Endothelial cell of umbilical vein (primary cell): ENCODE measurements at regions not wholly inside any gene's neighbourhood (a gene's known extent, or its start where the extent isn't known, plus 50 kb on each side); places are given as distances from the start of the nearest gene placed in this dataset.
"Not testable (repeated sequence)": the region's sequence is repeated elsewhere in the genome, so short reads cannot be mapped to it uniquely, and the experiment has no call there.

ENCODE experiments used
- BruUV-seq: library from RNA; stranded (reverse); fragments of 400-500 nt; replicated peaks from 2 replicates; lab custom pipeline; 2021; lab: Mats Ljungman, UMichigan
- CTCF ChIA-PET: fragments of 300-600, 350-600 bp; sonication (Branson Sonifier 250); formaldehyde crosslinking; loops from one replicate; lab custom pipeline; 2021; ENCODE audit warnings: antibody characterized with exemption, inconsistent platforms; lab: Charles Lee
- POLR2A ChIA-PET: fragments of 300-600, 350-600 bp; sonication (Branson Sonifier 250); formaldehyde crosslinking; loops from one replicate; lab custom pipeline; 2021; ENCODE audit warnings: antibody characterized with exemption, inconsistent platforms; lab: Charles Lee
- DNase-seq: peaks from one replicate; pipeline ENCODE4 v3.0.0-alpha.2; 2011; ENCODE audit warnings: low read depth, low spot score
- FAIRE-seq: peaks from 2 replicates; lab custom pipeline; 2011; peaks lifted over from hg19 to GRCh38; lab: Jason Lieb, UNC
- H2AFZ ChIP-seq: 2 replicates; pipeline ENCODE4 v1.6.0; 2012; ENCODE audit warnings: low read depth, low read length, control low read depth, inconsistent platforms
- H3K27ac ChIP-seq: 2 replicates; pipeline ENCODE4 v1.5.1; 2011; ENCODE audit warnings: low read depth, mild to moderate bottlenecking, control low read depth, low read length, moderate library complexity; ENCODE audit not compliant: insufficient read depth
- H3K27me3 ChIP-seq, 2 experiments: 2 replicates each; pipeline versions ENCODE4 v1.6.0 to v1.6.1; 2011; ENCODE audit warnings: low read length in 2 of 2, mixed read lengths in 1 of 2; ENCODE audit not compliant: control insufficient read depth in 2 of 2, insufficient read depth in 2 of 2
- H3K36me3 ChIP-seq, 2 experiments: 2 replicates in 1 of 2; 3 replicates in 1 of 2; pipeline ENCODE4 v1.5.1; 2011; ENCODE audit warnings: low read length in 2 of 2, mild to moderate bottlenecking in 1 of 2, moderate library complexity in 1 of 2; ENCODE audit not compliant: control insufficient read depth in 2 of 2, insufficient read depth in 2 of 2; ENCODE audit errors: extremely low read depth in 1 of 2
- H3K4me1 ChIP-seq: 3 replicates; pipeline ENCODE4 v1.5.1; 2011; ENCODE audit warnings: mild to moderate bottlenecking, low read length; ENCODE audit not compliant: control insufficient read depth, insufficient read depth; ENCODE audit errors: extremely low read depth
- H3K4me2 ChIP-seq: 2 replicates; pipeline ENCODE4 v1.6.1; 2011; ENCODE audit warnings: low read length, control low read depth, mixed read lengths; ENCODE audit not compliant: insufficient read depth
- H3K4me3 ChIP-seq, 3 experiments: fragments of 200-600 bp in 1 of 3; sonication (generic), shearing (Covaris generic) in 1 of 3; replicated peaks in 1 of 3; 2 replicates each; pipeline ENCODE4 v1.5.1; 2011 to 2016; ENCODE audit warnings: control low read depth in 3 of 3, low read length in 3 of 3, mild to moderate bottlenecking in 2 of 3, inconsistent platforms in 1 of 3, low read depth in 1 of 3, moderate library complexity in 1 of 3; ENCODE audit not compliant: insufficient read depth in 1 of 3
- H3K79me2 ChIP-seq: 2 replicates; pipeline ENCODE4 v1.6.0; 2012; ENCODE audit warnings: low read length, inconsistent platforms; ENCODE audit not compliant: control insufficient read depth, insufficient read depth
- H3K9ac ChIP-seq: replicated peaks from 2 replicates; pipeline ENCODE3; 2011; ENCODE audit warnings: low read length, control low read depth; ENCODE audit not compliant: insufficient read depth; ENCODE audit errors: extremely low read depth
- H3K9me1 ChIP-seq: replicated peaks from 3 replicates; pipeline ENCODE4 v1.6.0; 2011; ENCODE audit warnings: mild to moderate bottlenecking, low read length; ENCODE audit not compliant: control insufficient read depth, insufficient read depth; ENCODE audit errors: extremely low read depth
- H3K9me3 ChIP-seq: replicated peaks from 2 replicates; pipeline ENCODE4 v1.5.1; 2012; ENCODE audit warnings: low read length, inconsistent platforms; ENCODE audit not compliant: control insufficient read depth, insufficient read depth
- H4K20me1 ChIP-seq: replicated peaks from 2 replicates; pipeline ENCODE3; 2011; ENCODE audit warnings: mild to moderate bottlenecking, low read length; ENCODE audit not compliant: control insufficient read depth, insufficient read depth; ENCODE audit errors: extremely low read depth
- CTCF ChIP-seq, 2 donors: IDR thresholded peaks; 1 replicate in 1 of 2; 2 replicates in 1 of 2; pipeline ENCODE4 v1.5.1; 2011; ENCODE audit warnings: low read length in 2 of 2, mild to moderate bottlenecking in 2 of 2, moderate library complexity in 2 of 2, control low read depth in 1 of 2, inconsistent platforms in 1 of 2, low read depth in 1 of 2; ENCODE audit not compliant: insufficient read depth in 1 of 2; ENCODE audit errors: extremely low read depth in 1 of 2
- EZH2 ChIP-seq: IDR thresholded peaks from 2 replicates; pipeline ENCODE4 v1.6.1; 2012; ENCODE audit warnings: borderline replicate concordance, low read depth, mild to moderate bottlenecking, moderate library complexity, low read length, inconsistent platforms; ENCODE audit not compliant: severe bottlenecking
- FOS ChIP-seq: IDR thresholded peaks from 2 replicates; pipeline ENCODE4 v1.6.1; 2011; ENCODE audit warnings: mild to moderate bottlenecking, low read length, moderate library complexity, borderline replicate concordance; ENCODE audit not compliant: insufficient read depth
- GATA2 ChIP-seq: IDR thresholded peaks from 2 replicates; pipeline ENCODE4 v1.7.0; 2011; ENCODE audit warnings: low read depth, mild to moderate bottlenecking, moderate library complexity, mixed read lengths, low read length; ENCODE audit not compliant: insufficient read length, insufficient read depth
- JUN ChIP-seq: IDR thresholded peaks from 2 replicates; pipeline ENCODE4 v1.6.1; 2011; ENCODE audit warnings: borderline replicate concordance, low read depth; ENCODE audit not compliant: insufficient read length, insufficient read depth
- MAX ChIP-seq: IDR thresholded peaks from 2 replicates; pipeline ENCODE4 v1.6.1; 2011; ENCODE audit not compliant: insufficient read depth, insufficient read length
- MYC ChIP-seq: IDR thresholded peaks from one replicate; pipeline ENCODE4 v1.6.1; 2011; ENCODE audit warnings: mild to moderate bottlenecking, low read depth, low read length
- POLR2A ChIP-seq: IDR thresholded peaks from 2 replicates; pipeline ENCODE4 v1.6.1; 2012; ENCODE audit warnings: low read depth, mild to moderate bottlenecking, control low read depth, low read length
- POLR2AphosphoS5 ChIP-seq: IDR thresholded peaks from 2 replicates; pipeline ENCODE4 v1.6.1; 2012; ENCODE audit warnings: low read depth, mild to moderate bottlenecking, control low read depth, low read length, moderate library complexity; ENCODE audit not compliant: insufficient read depth
- dilution Hi-C: fragments of 300-500 bp; cut with MboI; formaldehyde crosslinking; loops from one replicate; pipeline ENCODE4 v1.15.0; 2019; ENCODE audit warnings: low sequenced_read_pairs; ENCODE audit not compliant: extremely low pct_ligation_motif_present
- intact Hi-C: fragments of 100-400 bp; cut with micrococcal nuclease; formaldehyde crosslinking; loops from one replicate; pipeline ENCODE4 v1.10.0; 2022

GRCh38 chr4:142897518-142897917 is 51.4 kb upstream of the INPP4B start:
- intact Hi-C loops, FAIRE-seq: not testable (repeated sequence)

GRCh38 chr4:142900622-142901021 is 54.5 kb upstream of the INPP4B start:
- Histone ChIP-seq H3K4me2 (no peak overlapping the region), H3K9me3 (no peaks in the 10 kb centered on the region), H3K9ac (no peak overlapping the region), H3K79me2 (no peaks in the 10 kb centered on the region), H3K4me3 (no peak overlapping the region), H4K20me1 (no peaks in the 10 kb centered on the region), H2AFZ (no peak overlapping the region), H3K4me1 (no peaks in the 10 kb centered on the region), H3K27ac (no peak overlapping the region), H3K36me3 (no peaks in the 10 kb centered on the region), H3K9me1 (no peaks in the 10 kb centered on the region), H3K27me3 (no peaks in the 10 kb centered on the region)
- no peak for DNase-seq
- CTCF ChIA-PET: no interaction called here
- FAIRE-seq: no peak
- intact Hi-C loops: no loop called here
- TF ChIP-seq MYC (no peak), FOS (no peak), POLR2AphosphoS5 (no peak), JUN (no peak), EZH2 (no peak), CTCF (IDR thresholded peaks at IDR 0.05; ENCODE audit: extremely low read depth in 1 of 2, insufficient read depth in 1 of 2, low read depth in 1 of 2, low read length in 2 of 2) (no peak), GATA2 (no peak), MAX (no peak), POLR2A (no peak)
- dilution Hi-C loops: no loop called here
- POLR2A ChIA-PET: no interaction called here
- no TSS peak for BruUV-seq

More at GRCh38 chr4:142897518-142897917, 51.4 kb upstream of the INPP4B start:
- H3K9ac ChIP-seq, H3K4me3 ChIP-seq, CTCF ChIA-PET, dilution Hi-C loops, POLR2A ChIA-PET, H3K36me3 ChIP-seq, H3K27me3 ChIP-seq, H3K79me2 ChIP-seq, H3K9me3 ChIP-seq, DNase-seq, H4K20me1 ChIP-seq, BruUV-seq, H2AFZ ChIP-seq, H3K27ac ChIP-seq, H3K4me2 ChIP-seq, H3K9me1 ChIP-seq, H3K4me1 ChIP-seq: not testable (repeated sequence)
